ENCODE measurements at regions not wholly inside any gene's neighbourhood (a gene's known extent, or its start where the extent isn't known, plus 50 kb on each side); places are given as distances from the start of the nearest gene placed in this dataset.

DNA sequence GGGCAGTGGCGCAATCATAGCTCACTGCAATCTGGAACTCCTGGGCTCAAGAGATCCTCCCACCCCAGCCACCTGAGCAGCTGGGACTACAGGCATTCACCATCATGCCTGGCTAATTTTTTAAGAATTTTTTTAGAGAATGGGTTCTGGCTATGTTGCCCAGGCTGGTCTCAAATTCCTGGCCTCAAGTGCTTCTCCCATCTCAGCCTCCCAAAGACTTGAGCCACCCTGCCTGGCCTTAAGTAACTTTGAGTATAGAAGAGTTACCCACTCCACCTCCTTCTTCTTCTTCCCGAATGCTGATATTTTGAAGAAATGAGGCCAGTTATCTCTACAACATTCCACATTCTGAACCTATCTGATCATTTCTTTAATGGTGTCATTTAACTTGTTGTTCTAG lies 72.4 kb upstream of the WWC2 start:
- Histone ChIP-seq H3K4me2 (ENCODE audit: low read depth, low read length) (no peak overlapping the region), H3F3A (ENCODE audit: insufficient read depth, low read length) (no peaks in the 10 kb centered on the region), H4K20me1 (ENCODE audit: insufficient read depth, low read length) (no peaks in the 10 kb centered on the region), H3K36me3 (replicated peaks; ENCODE audit: insufficient read depth, low read length) (no peaks in the 10 kb centered on the region), H3K79me2 (ENCODE audit: low read length) (no peaks in the 10 kb centered on the region), H3K9ac (ENCODE audit: low read length) (no peak overlapping the region), H3K4me3 (ENCODE audit: low read length) (no peak overlapping the region), H3K9me3 (replicated peaks; ENCODE audit: insufficient read depth, low read length) (no peaks in the 10 kb centered on the region), H2AFZ (ENCODE audit: low read length) (no peak overlapping the region), H3K9me2 (replicated peaks; ENCODE audit: insufficient read depth, low read length) (no peaks in the 10 kb centered on the region), H3K4me1 (ENCODE audit: low read length) (no peaks in the 10 kb centered on the region), H3K27ac (ENCODE audit: low read length) (no peak overlapping the region), H3K27me3 (replicated peaks; ENCODE audit: insufficient read depth, low read length) (no peaks in the 10 kb centered on the region)
- no peak for DNase-seq
- TF ChIP-seq EZH2 (optimal IDR thresholded peaks at IDR 0.05; ENCODE audit: low read depth, low read length) (no peak), EZH2phosphoT487 (IDR thresholded peaks at IDR 0.05; ENCODE audit: low read length) (no peak)
- TF ChIP-seq, protein P1, sequence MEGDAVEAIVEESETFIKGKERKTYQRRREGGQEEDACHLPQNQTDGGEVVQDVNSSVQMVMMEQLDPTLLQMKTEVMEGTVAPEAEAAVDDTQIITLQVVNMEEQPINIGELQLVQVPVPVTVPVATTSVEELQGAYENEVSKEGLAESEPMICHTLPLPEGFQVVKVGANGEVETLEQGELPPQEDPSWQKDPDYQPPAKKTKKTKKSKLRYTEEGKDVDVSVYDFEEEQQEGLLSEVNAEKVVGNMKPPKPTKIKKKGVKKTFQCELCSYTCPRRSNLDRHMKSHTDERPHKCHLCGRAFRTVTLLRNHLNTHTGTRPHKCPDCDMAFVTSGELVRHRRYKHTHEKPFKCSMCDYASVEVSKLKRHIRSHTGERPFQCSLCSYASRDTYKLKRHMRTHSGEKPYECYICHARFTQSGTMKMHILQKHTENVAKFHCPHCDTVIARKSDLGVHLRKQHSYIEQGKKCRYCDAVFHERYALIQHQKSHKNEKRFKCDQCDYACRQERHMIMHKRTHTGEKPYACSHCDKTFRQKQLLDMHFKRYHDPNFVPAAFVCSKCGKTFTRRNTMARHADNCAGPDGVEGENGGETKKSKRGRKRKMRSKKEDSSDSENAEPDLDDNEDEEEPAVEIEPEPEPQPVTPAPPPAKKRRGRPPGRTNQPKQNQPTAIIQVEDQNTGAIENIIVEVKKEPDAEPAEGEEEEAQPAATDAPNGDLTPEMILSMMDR (IDR thresholded peaks at IDR 0.05; ENCODE audit: low read length), result no peak

DNA sequence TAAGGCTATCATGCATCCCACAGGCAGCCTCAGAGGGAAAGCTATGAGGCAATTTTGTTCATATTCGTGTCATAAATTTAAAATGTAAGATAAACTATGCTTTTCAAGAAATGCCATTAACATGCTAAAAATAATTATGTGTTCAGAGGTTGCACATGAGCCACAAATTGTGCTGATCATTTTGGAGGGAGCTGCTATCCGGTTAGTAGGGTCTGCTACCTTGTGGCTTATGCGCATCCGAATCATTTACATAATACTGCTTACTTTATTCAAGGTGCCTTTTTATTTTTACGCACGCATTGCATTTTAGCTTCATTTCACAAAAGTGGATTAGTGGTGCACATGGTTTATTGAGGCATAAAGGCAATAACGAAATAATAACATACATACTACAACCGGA lies 76.4 kb upstream of the WWC2 start:
- Histone ChIP-seq H3F3A (ENCODE audit: insufficient read depth, low read length) (no peaks in the 10 kb centered on the region), H4K20me1 (ENCODE audit: insufficient read depth, low read length) (no peaks in the 10 kb centered on the region), H3K4me2 (ENCODE audit: low read depth, low read length) (no peak overlapping the region), H3K36me3 (replicated peaks; ENCODE audit: insufficient read depth, low read length) (no peaks in the 10 kb centered on the region), H3K9ac (ENCODE audit: low read length) (no peak overlapping the region), H3K79me2 (ENCODE audit: low read length) (no peaks in the 10 kb centered on the region), H3K9me3 (replicated peaks; ENCODE audit: insufficient read depth, low read length) (no peaks in the 10 kb centered on the region), H3K9me2 (replicated peaks; ENCODE audit: insufficient read depth, low read length) (no peaks in the 10 kb centered on the region), H3K4me3 (ENCODE audit: low read length) (no peak overlapping the region), H2AFZ (ENCODE audit: low read length) (no peak overlapping the region), H3K4me1 (ENCODE audit: low read length) (no peaks in the 10 kb centered on the region), H3K27me3 (replicated peaks; ENCODE audit: insufficient read depth, low read length) (no peaks in the 10 kb centered on the region), H3K27ac (ENCODE audit: low read length) (no peak overlapping the region)
- TF ChIP-seq EZH2 (optimal IDR thresholded peaks at IDR 0.05; ENCODE audit: low read depth, low read length), result no peak
- TF ChIP-seq, protein P1 (IDR thresholded peaks at IDR 0.05; ENCODE audit: low read length), result no peak
- TF ChIP-seq EZH2phosphoT487 (IDR thresholded peaks at IDR 0.05; ENCODE audit: low read length), result no peak
- DNase-seq, result no peak

DNA sequence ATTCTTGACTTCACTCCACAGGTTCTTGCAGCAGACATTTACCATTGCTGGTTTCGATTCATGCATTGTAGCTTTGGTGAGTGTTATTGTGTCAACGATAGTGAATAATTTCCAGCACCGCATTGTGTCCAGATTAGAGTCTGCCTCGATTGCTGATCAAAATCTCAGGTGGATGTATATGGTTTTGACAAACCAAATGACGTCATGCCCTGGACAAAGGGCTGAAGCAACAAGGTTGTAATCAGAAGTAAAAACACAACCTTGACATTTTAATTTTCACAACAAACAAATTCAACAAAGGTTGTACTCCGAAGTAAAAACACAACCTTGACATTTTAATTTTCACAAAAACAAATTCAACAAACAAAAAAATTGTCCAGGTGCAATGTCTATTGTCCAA lies 81.1 kb upstream of the WWC2 start:
- no peak for TF ChIP-seq EZH2phosphoT487 (IDR thresholded peaks at IDR 0.05; ENCODE audit: low read length)
- TF ChIP-seq EZH2 (optimal IDR thresholded peaks at IDR 0.05; ENCODE audit: low read depth, low read length), result no peak
- TF ChIP-seq, protein P1 (IDR thresholded peaks at IDR 0.05; ENCODE audit: low read length), result no peak

More for the DNA sequence above, 81.1 kb upstream of the WWC2 start:
- H3K79me2 ChIP-seq (ENCODE audit: low read length), result no peaks in the 10 kb centered on the region
- no peaks in the 10 kb centered on the region for H3K36me3 ChIP-seq (replicated peaks; ENCODE audit: insufficient read depth, low read length)
- H3K9me3 ChIP-seq (replicated peaks; ENCODE audit: insufficient read depth, low read length), result no peaks in the 10 kb centered on the region
- H3K9ac ChIP-seq (ENCODE audit: low read length), result no peak overlapping the region
- no peaks in the 10 kb centered on the region for H4K20me1 ChIP-seq (ENCODE audit: insufficient read depth, low read length)
- no peak overlapping the region for H3K27ac ChIP-seq (ENCODE audit: low read length)
- no peaks in the 10 kb centered on the region for H3F3A ChIP-seq (ENCODE audit: insufficient read depth, low read length)
- H3K4me3 ChIP-seq (ENCODE audit: low read length), result no peak overlapping the region
- H3K9me2 ChIP-seq (replicated peaks; ENCODE audit: insufficient read depth, low read length), result no peaks in the 10 kb centered on the region
- H3K4me1 ChIP-seq (ENCODE audit: low read length), result no peaks in the 10 kb centered on the region
- DNase-seq, result no peak
- H2AFZ ChIP-seq (ENCODE audit: low read length), result no peak overlapping the region
- no peaks in the 10 kb centered on the region for H3K27me3 ChIP-seq (replicated peaks; ENCODE audit: insufficient read depth, low read length)
- no peak overlapping the region for H3K4me2 ChIP-seq (ENCODE audit: low read depth, low read length)
